Trophoblast cell (in vitro differentiated cells and primary cell): ENCODE measurements at regions not wholly inside any gene's neighbourhood (a gene's known extent, or its start where the extent isn't known, plus 50 kb on each side); places are given as distances from the start of the nearest gene placed in this dataset.
A peak's percentile ranks its signal among the peaks of the same experiment; 100 is the strongest.

Experiments used
- DNase-seq, 2 donors: peaks; one replicate each; pipeline ENCODE4 v3.0.0-alpha.2; 2016
- H2AFZ ChIP-seq: 2 replicates; pipeline ENCODE4 v1.6.1; 2013; ENCODE audit warnings: low read length, moderate library complexity, mild to moderate bottlenecking; ENCODE audit not compliant: insufficient read depth, poor library complexity
- H2AK5ac ChIP-seq: 2 replicates; pipeline ENCODE4 v1.6.1; 2013; ENCODE audit warnings: mild to moderate bottlenecking, low read length
- H2BK120ac ChIP-seq: 2 replicates; pipeline ENCODE4 v1.6.1; 2013; ENCODE audit warnings: low read length, mild to moderate bottlenecking, moderate library complexity; ENCODE audit not compliant: insufficient read depth, poor library complexity
- H2BK12ac ChIP-seq: 2 replicates; pipeline ENCODE4 v1.6.1; 2013; ENCODE audit warnings: mild to moderate bottlenecking, low read length, moderate library complexity
- H2BK5ac ChIP-seq: 2 replicates; pipeline ENCODE4 v1.6.1; 2013; ENCODE audit warnings: low read length, low read depth, moderate library complexity, mild to moderate bottlenecking; ENCODE audit not compliant: poor library complexity
- H3K14ac ChIP-seq: 2 replicates; pipeline ENCODE4 v1.6.1; 2013; ENCODE audit warnings: mild to moderate bottlenecking, low read length
- H3K18ac ChIP-seq: 2 replicates; pipeline ENCODE4 v1.6.1; 2013; ENCODE audit warnings: mild to moderate bottlenecking, low read length
- H3K23ac ChIP-seq: 2 replicates; pipeline ENCODE4 v1.6.1; 2013; ENCODE audit warnings: low read length
- H3K27ac ChIP-seq: 2 replicates; pipeline ENCODE4 v1.5.1; 2013; ENCODE audit warnings: low read depth, mild to moderate bottlenecking, inconsistent platforms, low read length, moderate library complexity
- H3K27me3 ChIP-seq: 2 replicates; pipeline ENCODE4 v1.6.1; 2013; ENCODE audit warnings: inconsistent platforms, mild to moderate bottlenecking, low read length, moderate library complexity; ENCODE audit not compliant: insufficient read depth
- H3K36me3 ChIP-seq, 2 experiments: 1 replicate in 1 of 2; 2 replicates in 1 of 2; pipeline ENCODE4 v1.6.1; 2013; ENCODE audit warnings: low read length in 2 of 2, mild to moderate bottlenecking in 2 of 2, moderate library complexity in 1 of 2; ENCODE audit not compliant: insufficient read depth in 2 of 2, control insufficient read depth in 1 of 2
- H3K4ac ChIP-seq: 2 replicates; pipeline ENCODE4 v1.6.1; 2013; ENCODE audit warnings: low read depth, mild to moderate bottlenecking, low read length, moderate library complexity
- H3K4me1 ChIP-seq, 2 experiments: 1 replicate in 1 of 2; 2 replicates in 1 of 2; pipeline ENCODE4 v1.6.1; 2013; ENCODE audit warnings: low read length in 2 of 2, mild to moderate bottlenecking in 2 of 2, moderate library complexity in 1 of 2; ENCODE audit not compliant: insufficient read depth in 2 of 2, control insufficient read depth in 1 of 2
- H3K4me2 ChIP-seq: 2 replicates; pipeline ENCODE4 v1.6.1; 2013; ENCODE audit warnings: inconsistent platforms, mild to moderate bottlenecking, low read length, moderate library complexity
- H3K4me3 ChIP-seq: 2 replicates; pipeline ENCODE4 v1.5.1; 2013; ENCODE audit warnings: mild to moderate bottlenecking, low read depth, low read length, inconsistent platforms
- H3K79me1 ChIP-seq: one replicate; pipeline ENCODE4 v1.6.1; 2013; ENCODE audit warnings: low read length
- H3K79me2 ChIP-seq: 2 replicates; pipeline ENCODE4 v1.6.1; 2013; ENCODE audit warnings: low read length, mild to moderate bottlenecking; ENCODE audit not compliant: control insufficient read depth, insufficient read depth, poor library complexity
- H3K9ac ChIP-seq: 2 replicates; pipeline ENCODE4 v1.6.1; 2013; ENCODE audit warnings: mild to moderate bottlenecking, low read length
- H3K9me3 ChIP-seq: 2 replicates; pipeline ENCODE4 v1.6.1; 2013; ENCODE audit warnings: low read depth, mild to moderate bottlenecking, control low read depth, inconsistent platforms, low read length; ENCODE audit not compliant: insufficient read depth
- H4K12ac ChIP-seq: 2 replicates; pipeline ENCODE4 v1.6.1; 2013; ENCODE audit warnings: low read depth, mild to moderate bottlenecking, low read length, moderate library complexity
- H4K8ac ChIP-seq: 2 replicates; pipeline ENCODE4 v1.6.1; 2013; ENCODE audit warnings: low read depth, mild to moderate bottlenecking, low read length, moderate library complexity
- H4K91ac ChIP-seq: one replicate; pipeline ENCODE4 v1.6.1; 2013; ENCODE audit warnings: low read depth, mild to moderate bottlenecking, low read length, moderate library complexity
- WGBS: extraction: QIAGEN DNeasy Blood & Tissue Kit; methylation state at CpG from one replicate; pipeline ENCODE4 v1.1.7; 2013; ENCODE audit warnings: missing lambda C conversion rate; ENCODE audit not compliant: insufficient read length, insufficient coverage; ENCODE audit errors: extremely low coverage; 5-methylcytosine and 5-hydroxymethylcytosine counted together

GRCh38 chr13:48155848-48156247, 60.9 kb upstream of the MED4 start:
- no peak overlapping the region for H4K91ac ChIP-seq
- no peaks in the 10 kb centered on the region for H3K36me3 ChIP-seq
- no peak overlapping the region for H3K4ac ChIP-seq
- peaks cover 3% of the 10 kb centered on the region for H3K79me1 ChIP-seq
- no peak overlapping the region for H3K14ac ChIP-seq
- H3K27ac ChIP-seq = no peak overlapping the region
- H3K27me3 ChIP-seq = no peaks in the 10 kb centered on the region
- H4K12ac ChIP-seq = no peak overlapping the region
- H3K79me2 ChIP-seq = no peaks in the 10 kb centered on the region
- no CpG with 5 or more reads among the region's 2 CpGs for WGBS
- peaks cover 6 to 16% of the 10 kb centered on the region in 2 experiments for H3K4me1 ChIP-seq
- no peak overlapping the region for H2AFZ ChIP-seq
- no peak overlapping the region for H3K4me2 ChIP-seq
- H2AK5ac ChIP-seq = no peak overlapping the region
- no peak overlapping the region for H3K23ac ChIP-seq
- H3K9me3 ChIP-seq = no peaks in the 10 kb centered on the region
- peak in 1 of 2 donors; percentile 62 for DNase-seq
- H3K4me3 ChIP-seq = no peak overlapping the region
- H2BK12ac ChIP-seq = no peak overlapping the region
- no peak overlapping the region for H2BK120ac ChIP-seq
- H4K8ac ChIP-seq = no peak overlapping the region
- no peak overlapping the region for H3K18ac ChIP-seq
- H2BK5ac ChIP-seq = no peak overlapping the region
- no peak overlapping the region for H3K9ac ChIP-seq

- peak overlapping the region; percentile 39 for H2BK5ac ChIP-seq
- peak overlapping the region; percentile 21 for H3K4ac ChIP-seq
- H2BK12ac ChIP-seq = peak overlapping the region; percentile 96
- no peak overlapping the region for H3K4me3 ChIP-seq
- no CpG with 5 or more reads among the region's 6 CpGs for WGBS
- H4K8ac ChIP-seq = peak overlapping the region; percentile 32
- H3K79me2 ChIP-seq = no peaks in the 10 kb centered on the region
- H2BK120ac ChIP-seq = peak overlapping the region; percentile 85
- H3K79me1 ChIP-seq = peaks cover 3% of the 10 kb centered on the region
- peak overlapping the region; percentile 39 for H3K14ac ChIP-seq
- H2AK5ac ChIP-seq = peak overlapping the region; percentile 94
- DNase-seq = peak in 1 of 2 donors; percentile 39
- no peaks in the 10 kb centered on the region for H3K36me3 ChIP-seq
- no peak overlapping the region for H3K9ac ChIP-seq
- no peaks in the 10 kb centered on the region for H3K27me3 ChIP-seq
- H3K27ac ChIP-seq = peak overlapping the region; percentile 6
- no peak overlapping the region for H3K23ac ChIP-seq
- no peak overlapping the region for H4K12ac ChIP-seq
- no peak overlapping the region for H3K4me2 ChIP-seq
- H3K18ac ChIP-seq = peak overlapping the region; percentile 54
- peak overlapping the region; percentile 59 for H2AFZ ChIP-seq
- H3K9me3 ChIP-seq = peaks cover 1% of the 10 kb centered on the region
- peaks cover 6 to 16% of the 10 kb centered on the region in 2 experiments for H3K4me1 ChIP-seq
- H4K91ac ChIP-seq = peak overlapping the region; percentile 77
These were observed 59.8 kb upstream of the MED4 start for GRCh38 chr13:48154671-48155070.

- Histone ChIP-seq H3K9me3 (peaks cover 1% of the 10 kb centered on the region), H3K4ac (no peak overlapping the region), H4K8ac (no peak overlapping the region), H3K79me2 (no peaks in the 10 kb centered on the region), H2BK12ac (no peak overlapping the region), H3K14ac (no peak overlapping the region), H2AK5ac (no peak overlapping the region), H3K4me1 (peaks cover 3 to 8% of the 10 kb centered on the region in 2 experiments), H2BK120ac (no peak overlapping the region), H3K9ac (no peak overlapping the region), H3K18ac (no peak overlapping the region), H2BK5ac (no peak overlapping the region), H3K79me1 (peaks cover 3% of the 10 kb centered on the region), H2AFZ (no peak overlapping the region), H3K27me3 (no peaks in the 10 kb centered on the region), H3K4me3 (no peak overlapping the region), H3K36me3 (no peaks in the 10 kb centered on the region), H4K12ac (no peak overlapping the region), H4K91ac (no peak overlapping the region), H3K27ac (no peak overlapping the region), H3K4me2 (no peak overlapping the region), H3K23ac (no peak overlapping the region)
- peak; percentile 50 to 75 for DNase-seq
- WGBS = no CpG with 5 or more reads among the region's 3 CpGs
These were observed 58.3 kb upstream of the MED4 start for GRCh38 chr13:48153186-48153585.

- Histone ChIP-seq H2BK120ac (no peak overlapping the region), H3K18ac (no peak overlapping the region), H2AK5ac (no peak overlapping the region), H3K4me1 (peaks cover 3 to 8% of the 10 kb centered on the region in 2 experiments), H3K4ac (no peak overlapping the region), H3K23ac (no peak overlapping the region), H2AFZ (no peak overlapping the region), H2BK12ac (no peak overlapping the region), H2BK5ac (no peak overlapping the region), H4K8ac (no peak overlapping the region), H3K9ac (no peak overlapping the region), H3K36me3 (no peaks in the 10 kb centered on the region), H3K79me1 (peaks cover 3% of the 10 kb centered on the region), H3K27ac (no peak overlapping the region), H3K14ac (no peak overlapping the region), H3K4me2 (no peak overlapping the region), H3K9me3 (peaks cover 1% of the 10 kb centered on the region), H3K4me3 (no peak overlapping the region), H4K12ac (no peak overlapping the region), H4K91ac (no peak overlapping the region), H3K79me2 (no peaks in the 10 kb centered on the region), H3K27me3 (no peaks in the 10 kb centered on the region)
- DNase-seq = peak; percentile 79 to 96
- WGBS = no CpG with 5 or more reads among the region's 5 CpGs
These were observed 56.7 kb upstream of the MED4 start for GRCh38 chr13:48151363-48152161.
